ELR (cell line): ENCODE measurements at regions not wholly inside any gene's neighbourhood (a gene's known extent, or its start where the extent isn't known, plus 50 kb on each side); places are given as distances from the start of the nearest gene placed in this dataset.
"Not testable (repeated sequence)": the region's sequence is repeated elsewhere in the genome, so short reads cannot be mapped to it uniquely, and the experiment has no call there.

Experiments
- DNase-seq: peaks from one replicate; pipeline ENCODE4 v3.0.0-alpha.2; 2015; ENCODE audit warnings: low read depth

GRCh38 chr6:12618296-12618695 lies 98.3 kb upstream of the PHACTR1 start:
- no peak for DNase-seq

DNA sequence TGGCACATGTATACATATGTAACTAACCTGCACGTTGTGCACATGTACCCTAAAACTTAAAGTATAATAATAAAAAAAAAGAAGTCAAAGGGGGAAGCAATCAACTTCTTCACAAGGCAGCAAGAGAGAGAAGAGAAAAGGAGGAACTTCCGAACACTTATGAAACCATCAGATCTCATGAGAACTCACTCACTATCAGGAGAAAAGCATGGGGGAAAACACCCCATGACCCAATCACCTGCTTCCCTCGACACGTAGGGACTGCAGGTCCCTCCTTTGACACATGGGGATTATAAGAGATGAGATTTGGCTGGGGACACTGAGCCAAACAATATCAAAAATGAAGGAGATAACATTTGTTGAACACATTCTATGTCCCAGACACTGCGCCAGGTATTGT lies 94.8 kb upstream of the PHACTR1 start:
- DNase-seq, result no peak

GRCh38 chr6:12622566-12622965 lies 94.0 kb upstream of the PHACTR1 start:
- DNase-seq, result no peak

- no peak for DNase-seq
Measured at GRCh38 chr6:12624142-12624837, 92.3 kb upstream of the PHACTR1 start.

GRCh38 chr6:12627053-12627452 lies 89.5 kb upstream of the PHACTR1 start:
- no peak for DNase-seq

DNA sequence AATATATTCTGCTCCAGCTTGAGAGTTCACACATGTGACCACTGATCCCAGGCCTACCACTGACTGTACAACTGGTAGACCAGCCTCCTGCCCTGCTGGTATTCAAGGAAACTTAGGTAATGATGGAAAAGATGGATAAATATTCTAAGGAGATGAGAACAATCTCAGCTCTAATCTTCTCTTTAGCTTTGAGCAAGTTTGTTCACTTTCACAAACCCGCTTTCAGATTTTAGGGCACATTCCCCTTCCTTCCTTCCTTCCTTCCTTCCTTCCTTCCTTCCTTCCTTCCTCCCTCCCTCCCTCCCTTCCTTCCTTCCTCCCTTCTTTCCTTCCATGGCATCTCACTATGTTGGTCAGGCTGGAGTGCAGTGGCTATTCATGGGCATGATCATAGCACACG lies 88.2 kb upstream of the PHACTR1 start:
- no peak for DNase-seq

GRCh38 chr6:12633746-12634145 lies 82.8 kb upstream of the PHACTR1 start:
- DNase-seq, result not testable (repeated sequence)

GRCh38 chr6:12635375-12635774 lies 81.2 kb upstream of the PHACTR1 start:
- DNase-seq, result no peak

- DNase-seq, result no peak
Measured at GRCh38 chr6:12635813-12636212, 80.8 kb upstream of the PHACTR1 start.

GRCh38 chr6:12636336-12636735 lies 80.2 kb upstream of the PHACTR1 start:
- DNase-seq, result peak; percentile 10

DNA sequence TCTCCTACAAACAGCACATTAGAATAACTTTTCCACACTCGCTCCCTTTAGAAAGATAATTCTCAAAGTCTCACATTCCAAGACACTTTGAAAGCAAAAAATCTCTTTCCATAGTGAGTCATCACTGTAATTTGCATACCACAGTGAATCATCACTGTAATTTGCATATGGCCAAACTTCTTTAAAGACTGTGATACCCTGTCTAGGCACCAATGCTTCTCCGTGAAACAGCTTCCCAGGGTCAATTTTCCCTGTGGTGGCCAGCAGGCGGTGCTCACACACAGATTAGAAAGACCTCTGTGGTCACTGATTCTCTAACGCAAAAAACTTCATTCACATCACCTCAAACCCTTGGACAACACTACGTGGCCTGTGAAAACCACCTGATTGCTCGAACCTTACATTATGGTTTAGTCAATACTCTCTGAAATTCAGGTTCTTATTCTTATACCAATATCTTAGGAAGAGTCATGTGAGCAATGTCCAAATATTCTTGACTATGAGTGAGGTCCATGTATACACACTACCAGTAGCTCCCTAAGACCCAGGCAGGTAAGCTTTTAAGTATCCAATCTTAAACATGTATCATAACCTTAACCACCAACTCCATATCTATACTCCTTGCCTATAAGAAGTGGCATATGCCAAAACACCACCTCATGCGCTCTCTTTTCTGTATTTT lies 78.5 kb upstream of the PHACTR1 start:
- peak; percentile 96 for DNase-seq

DNA sequence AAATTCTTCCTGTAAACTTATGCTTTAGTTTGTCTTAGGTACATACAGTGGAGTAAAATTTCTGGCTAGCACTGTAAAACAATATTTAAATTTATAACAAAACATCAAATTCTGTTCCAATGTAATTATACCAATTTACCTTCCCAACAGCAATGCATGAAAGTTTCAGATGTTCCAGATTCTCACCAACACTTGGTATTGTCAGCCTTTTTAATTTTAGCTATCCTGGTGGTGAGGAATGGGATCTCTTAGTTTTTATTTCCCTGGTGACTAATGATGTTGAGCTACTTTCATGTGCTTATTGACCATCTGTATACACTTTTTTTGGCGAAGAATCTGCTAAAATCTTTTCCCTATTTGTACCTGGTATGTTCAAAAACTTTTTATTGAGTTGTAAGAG lies 76.1 kb upstream of the PHACTR1 start:
- DNase-seq, result no peak

- DNase-seq, result not testable (repeated sequence)
Measured at GRCh38 chr6:12641785-12642184, 74.8 kb upstream of the PHACTR1 start.

GRCh38 chr6:12645941-12646340 lies 70.6 kb upstream of the PHACTR1 start:
- DNase-seq, result no peak

GRCh38 chr6:12648171-12648570 lies 68.4 kb upstream of the PHACTR1 start:
- no peak for DNase-seq

GRCh38 chr6:12649325-12649724 lies 67.2 kb upstream of the PHACTR1 start:
- DNase-seq, result no peak

- no peak for DNase-seq
Measured at GRCh38 chr6:12653486-12653885, 63.1 kb upstream of the PHACTR1 start.

GRCh38 chr6:12654107-12654506 lies 62.5 kb upstream of the PHACTR1 start:
- no peak for DNase-seq

- DNase-seq, result no peak
Measured at GRCh38 chr6:12654514-12654913, 62.1 kb upstream of the PHACTR1 start.

- no peak for DNase-seq
Measured at GRCh38 chr6:12656906-12657305, 59.7 kb upstream of the PHACTR1 start.

DNA sequence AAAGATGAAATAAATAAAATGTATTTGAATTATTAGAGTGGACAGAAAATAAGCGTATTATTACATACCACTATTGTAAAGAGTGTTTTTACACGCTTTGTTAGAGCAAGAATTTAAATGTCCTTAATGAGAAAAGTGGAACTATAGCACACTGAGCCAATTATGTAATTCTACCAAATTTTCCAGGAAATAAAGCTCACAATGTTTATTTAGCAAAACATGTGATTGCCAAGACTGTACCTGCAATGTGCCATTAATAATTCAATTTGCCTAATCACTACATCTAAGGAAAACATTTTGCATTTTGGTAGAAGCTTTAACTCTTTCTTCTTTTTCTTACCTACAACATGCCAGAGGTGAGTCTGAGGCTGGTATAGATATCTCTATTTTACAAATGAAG lies 58.7 kb upstream of the PHACTR1 start:
- DNase-seq, result no peak

GRCh38 chr6:12661432-12662089 lies 55.0 kb upstream of the PHACTR1 start:
- DNase-seq, result no peak
